ENCODE measurements at regions not wholly inside any gene's neighbourhood (a gene's known extent, or its start where the extent isn't known, plus 50 kb on each side); places are given as distances from the start of the nearest gene placed in this dataset.

DNA sequence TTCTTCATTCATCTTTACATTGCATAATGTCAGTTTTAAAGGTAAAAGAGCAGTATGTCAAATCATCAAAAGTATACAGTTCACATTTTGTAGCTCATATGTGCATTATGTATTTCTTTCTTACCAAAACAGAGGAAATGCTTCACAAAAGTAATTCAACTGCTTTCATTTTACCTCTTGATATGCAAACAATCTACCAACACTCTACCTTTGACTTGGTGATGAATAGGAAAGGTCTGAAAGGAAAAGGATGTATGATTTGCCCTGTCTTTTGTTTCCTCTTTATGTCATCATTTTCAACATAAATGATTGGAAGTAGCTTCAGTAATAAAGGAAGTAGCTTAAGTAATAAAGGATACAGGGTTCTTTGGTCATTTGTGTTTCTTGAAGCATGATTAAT is 846.7 kb downstream of the NXPH1 start:
- TF ChIP-seq, protein P1, sequence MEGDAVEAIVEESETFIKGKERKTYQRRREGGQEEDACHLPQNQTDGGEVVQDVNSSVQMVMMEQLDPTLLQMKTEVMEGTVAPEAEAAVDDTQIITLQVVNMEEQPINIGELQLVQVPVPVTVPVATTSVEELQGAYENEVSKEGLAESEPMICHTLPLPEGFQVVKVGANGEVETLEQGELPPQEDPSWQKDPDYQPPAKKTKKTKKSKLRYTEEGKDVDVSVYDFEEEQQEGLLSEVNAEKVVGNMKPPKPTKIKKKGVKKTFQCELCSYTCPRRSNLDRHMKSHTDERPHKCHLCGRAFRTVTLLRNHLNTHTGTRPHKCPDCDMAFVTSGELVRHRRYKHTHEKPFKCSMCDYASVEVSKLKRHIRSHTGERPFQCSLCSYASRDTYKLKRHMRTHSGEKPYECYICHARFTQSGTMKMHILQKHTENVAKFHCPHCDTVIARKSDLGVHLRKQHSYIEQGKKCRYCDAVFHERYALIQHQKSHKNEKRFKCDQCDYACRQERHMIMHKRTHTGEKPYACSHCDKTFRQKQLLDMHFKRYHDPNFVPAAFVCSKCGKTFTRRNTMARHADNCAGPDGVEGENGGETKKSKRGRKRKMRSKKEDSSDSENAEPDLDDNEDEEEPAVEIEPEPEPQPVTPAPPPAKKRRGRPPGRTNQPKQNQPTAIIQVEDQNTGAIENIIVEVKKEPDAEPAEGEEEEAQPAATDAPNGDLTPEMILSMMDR (conservative IDR thresholded peaks at IDR 0.05): no peak
- TF ChIP-seq EZH2 (IDR thresholded peaks at IDR 0.05; ENCODE audit: low read depth): no peak
